HG02970 (cell line): ENCODE measurements at regions not wholly inside any gene's neighbourhood (a gene's known extent, or its start where the extent isn't known, plus 50 kb on each side); places are given as distances from the start of the nearest gene placed in this dataset.

ENCODE experiments used
- ATAC-seq: cut with Tn5 transposase; IDR thresholded peaks from one replicate; pipeline ENCODE4 v1.9.1; 2021; ENCODE audit warnings: mild to moderate bottlenecking, moderate library complexity, moderate number of reproducible peaks; ENCODE audit not compliant: unreplicated experiment, low FRiP score

- no peak for ATAC-seq
These were observed 51.7 kb upstream of the RTL1 start for GRCh38 chr14:100955201-100955600.

DNA sequence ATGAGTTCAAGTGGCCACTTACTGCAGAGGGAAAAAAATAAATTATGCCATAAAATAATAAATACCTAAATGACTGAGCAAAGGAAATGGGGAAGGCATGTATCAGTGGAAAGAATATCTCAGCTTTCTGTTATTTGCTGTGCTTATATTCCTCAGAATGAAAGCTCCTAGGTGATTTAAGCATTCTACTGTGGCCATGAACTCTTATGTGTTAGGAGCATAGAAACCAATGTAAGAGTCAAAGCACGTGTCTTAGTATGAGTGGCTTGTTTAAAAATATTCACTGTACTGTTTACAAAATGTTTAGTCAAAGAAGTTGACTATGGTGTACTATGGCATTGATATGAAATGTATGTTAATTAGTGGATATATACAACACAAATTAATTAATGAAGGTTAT lies 59.0 kb upstream of the RTL1 start:
- no peak for ATAC-seq

DNA sequence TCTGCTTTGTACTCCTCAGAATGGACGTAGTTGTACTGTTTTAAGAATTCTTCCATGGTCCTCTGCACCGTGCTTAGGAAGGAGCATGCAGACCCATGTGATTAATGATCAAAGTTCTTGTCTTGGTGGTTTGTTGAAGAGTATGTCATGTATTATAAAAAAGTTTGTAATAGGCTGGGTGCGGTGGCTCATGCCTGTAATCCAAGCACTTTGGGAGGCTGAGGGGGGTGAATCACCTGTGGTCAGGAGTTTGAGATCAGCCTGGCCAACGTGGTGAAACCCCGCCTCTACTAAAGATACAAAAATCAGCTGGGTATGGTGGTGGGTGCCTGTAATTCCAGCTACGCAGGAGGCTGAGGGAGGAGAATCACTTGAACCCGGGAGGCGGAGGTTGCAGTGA lies 61.8 kb upstream of the RTL1 start:
- no peak for ATAC-seq

DNA sequence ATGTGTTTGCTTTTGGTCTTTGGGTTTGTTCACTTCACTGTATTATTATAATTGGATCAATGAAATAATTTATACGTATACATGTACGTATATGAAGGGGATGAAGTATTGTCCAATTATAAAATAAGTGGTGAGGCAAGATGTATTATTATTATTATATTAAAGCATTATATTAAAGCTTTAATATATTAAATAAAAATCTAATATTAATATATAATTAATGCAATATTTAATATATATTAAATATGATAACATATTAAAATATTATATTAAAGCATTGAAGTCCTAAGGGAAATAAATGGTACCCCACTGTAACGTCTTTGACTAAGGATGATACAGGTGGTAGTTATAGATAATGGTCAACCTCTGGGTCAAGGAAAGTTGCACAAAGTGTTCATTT lies 63.7 kb upstream of the RTL1 start:
- no peak for ATAC-seq

DNA sequence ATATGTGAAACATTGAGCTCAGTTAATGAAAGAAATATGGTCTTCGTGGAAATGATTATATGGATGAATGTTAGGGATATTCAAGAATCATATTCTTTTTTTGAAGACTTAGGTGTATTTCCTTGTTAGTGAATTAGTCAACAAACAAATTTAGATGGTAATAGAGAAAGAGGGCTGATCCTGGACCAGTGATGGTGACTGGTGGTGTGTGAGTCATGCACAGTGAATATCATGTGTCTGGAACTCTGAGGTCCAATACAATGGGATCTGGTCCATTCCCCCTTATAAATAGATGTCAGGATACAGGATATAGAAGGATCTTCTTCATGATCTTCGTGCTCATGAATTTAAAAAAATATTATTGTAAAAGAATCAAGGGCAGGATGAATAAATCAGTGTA lies 64.4 kb upstream of the RTL1 start:
- no peak for ATAC-seq

- no peak for ATAC-seq
These were observed 68.8 kb upstream of the RTL1 start for GRCh38 chr14:100972118-100972897.

GRCh38 chr14:100975671-100976070 lies 72.1 kb upstream of the RTL1 start:
- ATAC-seq = no peak

GRCh38 chr14:100979079-100979478 lies 75.6 kb upstream of the RTL1 start:
- ATAC-seq = no peak

DNA sequence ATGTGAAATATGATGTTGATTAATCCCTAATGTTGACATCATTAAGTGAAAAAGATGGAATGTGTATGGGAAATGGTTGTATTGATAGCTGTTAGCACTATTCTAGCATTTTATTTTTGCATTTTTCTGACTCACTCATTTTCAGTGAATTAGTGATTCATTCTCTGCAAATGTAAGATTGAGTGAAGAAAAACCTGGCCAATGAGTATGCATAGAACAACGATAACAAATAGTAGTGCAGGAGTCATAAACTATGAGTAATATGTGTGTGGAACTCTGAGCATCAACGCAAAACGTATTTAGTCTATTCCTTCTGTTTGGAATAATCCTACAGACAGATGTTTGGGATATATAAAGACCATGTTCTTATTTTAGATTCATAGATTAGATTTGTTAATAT lies 76.3 kb upstream of the RTL1 start:
- no peak for ATAC-seq

DNA sequence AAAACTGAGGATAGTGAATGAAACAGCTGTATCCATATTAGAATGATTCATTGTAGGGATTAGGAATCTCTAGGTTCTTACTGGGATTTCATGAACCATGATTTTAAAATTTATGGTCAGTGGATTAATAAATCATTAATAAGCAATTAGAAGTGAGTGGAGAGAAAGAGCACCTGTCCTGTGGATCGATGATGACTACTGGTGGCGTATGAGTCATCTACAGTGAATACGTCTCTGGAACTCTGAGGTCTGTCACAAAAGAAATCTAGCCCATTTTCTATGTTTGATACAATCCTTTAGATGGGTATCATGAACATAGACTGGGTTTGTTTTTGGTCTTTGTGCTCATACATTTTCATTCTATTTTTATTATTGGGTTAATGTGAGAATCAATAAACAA lies 77.3 kb upstream of the RTL1 start:
- ATAC-seq = no peak

GRCh38 chr14:100981809-100982208 lies 78.3 kb upstream of the RTL1 start:
- no peak for ATAC-seq

DNA sequence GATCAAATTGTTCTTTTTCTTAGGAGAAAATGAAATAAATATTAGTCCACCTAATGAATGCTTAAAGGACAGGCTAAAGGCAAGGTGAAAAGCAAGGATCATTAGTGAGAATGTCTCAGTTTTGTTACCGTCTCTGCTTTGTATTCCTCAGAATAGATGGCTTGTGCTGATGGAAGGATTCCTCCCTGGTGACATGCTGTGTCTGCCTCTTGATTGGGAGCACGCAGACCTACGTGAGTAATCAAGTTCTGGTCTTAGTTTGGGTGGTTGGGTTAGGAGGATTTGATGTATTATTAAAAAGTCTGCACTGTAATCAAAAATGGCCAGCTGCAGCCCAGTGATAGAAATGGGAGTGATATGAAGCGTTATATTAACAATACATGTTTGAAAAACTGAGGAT lies 78.8 kb upstream of the RTL1 start:
- no peak for ATAC-seq

DNA sequence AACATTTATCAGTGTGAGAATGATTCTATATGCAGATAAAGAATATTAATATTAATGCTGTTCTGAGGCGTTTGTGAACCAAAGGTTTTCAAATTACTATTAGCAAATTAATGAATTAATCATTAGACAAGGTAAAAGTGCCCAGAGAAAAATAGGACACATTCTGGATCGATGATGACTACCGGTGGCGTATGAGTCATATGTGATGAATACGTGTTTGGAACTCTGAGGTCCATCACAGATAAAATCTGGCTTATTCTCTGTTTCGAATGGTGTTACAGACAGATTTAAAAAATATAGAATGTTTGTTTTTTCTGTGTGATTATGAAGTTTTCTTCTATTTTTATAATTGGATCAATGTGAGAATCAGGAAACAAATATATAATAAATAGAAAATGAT lies 79.2 kb upstream of the RTL1 start:
- ATAC-seq = no peak

- ATAC-seq = no peak
These were observed 80.2 kb upstream of the RTL1 start for GRCh38 chr14:100983710-100984109.

GRCh38 chr14:100988011-100988410 lies 84.5 kb upstream of the RTL1 start:
- ATAC-seq = no peak

- peak; percentile 60 for ATAC-seq
These were observed 84.9 kb upstream of the RTL1 start for GRCh38 chr14:100988411-100988900.

DNA sequence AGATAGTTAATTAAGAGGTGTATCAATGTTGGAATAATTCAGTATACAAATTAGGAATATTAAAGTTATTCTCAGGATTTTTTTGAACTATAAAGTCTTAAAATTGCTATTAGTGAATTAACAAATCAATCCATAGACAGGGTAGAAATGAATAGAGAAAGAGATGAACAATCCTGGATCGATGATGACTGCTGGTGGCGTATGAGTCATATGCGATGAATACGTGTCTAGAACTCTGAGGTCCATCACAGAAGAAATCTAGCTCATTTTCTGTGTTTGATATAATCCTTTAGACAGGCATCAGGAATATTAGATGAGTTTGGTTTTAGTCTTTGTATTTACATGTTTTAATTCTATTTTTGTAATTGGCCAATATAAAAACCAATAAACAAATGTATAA lies 85.4 kb upstream of the RTL1 start:
- ATAC-seq = no peak

- no peak for ATAC-seq
These were observed 86.4 kb upstream of the RTL1 start for GRCh38 chr14:100989924-100990323.

DNA sequence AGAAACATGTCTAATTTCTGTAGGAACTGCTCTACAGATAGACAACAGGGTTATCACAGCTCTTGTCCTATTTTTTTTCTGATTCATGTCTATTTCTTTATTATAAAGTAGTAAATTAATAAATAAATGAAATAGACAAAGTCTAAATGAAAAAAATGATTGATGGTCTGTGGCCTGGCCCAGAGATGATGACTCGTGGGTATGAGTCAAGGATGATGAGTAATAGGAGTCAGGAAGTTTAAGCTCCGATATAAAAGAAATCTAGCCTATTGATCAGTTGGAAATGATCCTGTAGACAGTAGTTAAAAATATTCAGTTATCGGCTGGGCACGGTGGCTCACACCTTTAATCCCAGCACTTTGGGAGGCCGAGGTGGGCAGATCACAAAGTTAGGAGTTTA lies 90.6 kb upstream of the RTL1 start:
- no peak for ATAC-seq

- ATAC-seq = no peak
These were observed 91.3 kb upstream of the RTL1 start for GRCh38 chr14:100994756-100995330.

DNA sequence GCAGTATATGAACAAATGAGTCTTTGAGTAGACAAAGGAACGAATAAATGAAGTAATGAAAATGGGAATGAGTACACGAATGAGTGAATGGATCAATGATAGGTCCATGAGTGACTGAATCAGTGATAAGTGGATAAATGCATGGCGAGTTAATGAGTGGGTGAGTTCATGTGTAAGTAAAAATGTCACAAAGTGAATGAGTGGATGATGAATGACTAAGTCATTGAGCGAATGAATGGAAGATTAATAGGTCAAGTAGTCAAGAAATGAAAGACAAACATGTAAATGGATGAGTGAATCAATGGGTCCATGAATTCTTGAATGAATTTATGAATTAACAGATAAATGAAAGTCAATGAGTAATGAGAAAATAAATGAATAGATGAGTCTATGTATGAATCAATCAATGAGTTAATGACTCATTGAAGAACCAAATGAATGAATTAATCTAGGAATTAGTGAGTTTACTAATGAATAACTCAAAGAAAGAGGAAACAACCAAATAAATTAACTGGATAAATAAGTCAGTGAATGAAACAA lies 97.3 kb upstream of the RTL1 start:
- no peak for ATAC-seq
